ENCODE measurements at regions not wholly inside any gene's neighbourhood (a gene's known extent, or its start where the extent isn't known, plus 50 kb on each side); places are given as distances from the start of the nearest gene placed in this dataset.
"Not testable (repeated sequence)": the region's sequence is repeated elsewhere in the genome, so short reads cannot be mapped to it uniquely, and the experiment has no call there.

GRCh38 chr11:100528872-100529416 is 158.1 kb upstream of the ARHGAP42 start:
- ATAC-seq = no peak
- intact Hi-C loops (cut with micrococcal nuclease) = no loop called here
- POLR2A ChIA-PET = no interaction called here
- no peak overlapping the region for H3K4me3 ChIP-seq (ENCODE audit: low read length)
- Mint-ChIP-seq H3K27ac (no peak overlapping the region), H3K4me1 (no peaks in the 10 kb centered on the region), H3K4me3 (no peak overlapping the region), H3K9me3 (peaks cover 9 to 34% (median 22%) of the 10 kb centered on the region in 11 donors), H3K36me3 (peaks cover 0 to 2% (median 0%) of the 10 kb centered on the region in 5 donors), H3K27me3 (no peaks in the 10 kb centered on the region)
- CTCF ChIA-PET = no interaction called here
- H3K9me3 ChIP-seq (ENCODE audit: control insufficient read depth in 2 of 3, low read length in 3 of 3) = peaks cover 0 to 9% (median 0%) of the 10 kb centered on the region in 3 experiments
- H3K27ac ChIP-seq (ENCODE audit: low read depth, low read length) = no peak overlapping the region
- no peak for DNase-seq
- no peaks in the 10 kb centered on the region for H3K4me1 ChIP-seq (ENCODE audit: control insufficient read depth in 2 of 2, insufficient read depth in 2 of 2, low read length in 2 of 2)
- peaks cover 0 to 3% of the 10 kb centered on the region in 2 donors for H3K27me3 ChIP-seq (ENCODE audit: control insufficient read depth in 2 of 2, insufficient read depth in 2 of 2, low read length in 2 of 2)
- no peaks in the 10 kb centered on the region for H3K36me3 ChIP-seq (ENCODE audit: control insufficient read depth in 2 of 3, insufficient read depth in 3 of 3, low read length in 3 of 3)

GRCh38 chr11:100531290-100531689 is 155.8 kb upstream of the ARHGAP42 start:
- H3K27ac ChIP-seq (ENCODE audit: low read depth, low read length); CTCF ChIA-PET; H3K27ac Mint-ChIP-seq; H3K9me3 ChIP-seq (ENCODE audit: control insufficient read depth in 2 of 3, low read length in 3 of 3); intact Hi-C loops (cut with micrococcal nuclease); POLR2A ChIA-PET; H3K4me1 Mint-ChIP-seq; H3K27me3 ChIP-seq (ENCODE audit: control insufficient read depth in 2 of 2, insufficient read depth in 2 of 2, low read length in 2 of 2); H3K36me3 ChIP-seq (ENCODE audit: control insufficient read depth in 2 of 3, insufficient read depth in 3 of 3, low read length in 3 of 3); H3K4me1 ChIP-seq (ENCODE audit: control insufficient read depth in 2 of 2, insufficient read depth in 2 of 2, low read length in 2 of 2); H3K27me3 Mint-ChIP-seq; H3K4me3 Mint-ChIP-seq; H3K4me3 ChIP-seq (ENCODE audit: low read length); DNase-seq; H3K36me3 Mint-ChIP-seq; ATAC-seq: not testable (repeated sequence)
- peaks cover under 1 to 20% (median 12%) of the 10 kb centered on the region in 11 donors for H3K9me3 Mint-ChIP-seq

DNA sequence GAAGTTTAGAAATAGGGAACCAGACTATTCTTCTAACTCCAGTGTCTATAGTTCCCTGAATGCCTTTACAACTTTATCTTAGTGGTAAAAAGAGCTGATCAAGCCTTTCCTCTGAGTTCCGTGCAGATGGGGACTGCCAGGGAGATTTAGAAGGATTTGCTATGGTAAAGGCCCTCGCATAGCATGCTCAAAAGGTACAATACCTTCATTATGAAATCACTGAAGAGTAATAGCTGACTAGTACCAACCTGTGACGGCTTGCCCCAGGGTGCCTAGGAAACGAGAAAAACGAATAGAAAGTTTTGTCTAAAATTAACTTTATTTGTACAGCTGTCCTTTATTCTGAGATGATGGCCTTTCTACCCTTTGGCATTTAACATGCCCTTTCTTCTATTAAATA is 150.1 kb upstream of the ARHGAP42 start:
- Mint-ChIP-seq H3K27ac (no peak overlapping the region), H3K4me1 (no peaks in the 10 kb centered on the region), H3K9me3 (peaks cover 0 to 13% (median 0%) of the 10 kb centered on the region in 11 donors), H3K4me3 (no peak overlapping the region), H3K27me3 (no peaks in the 10 kb centered on the region), H3K36me3 (no peaks in the 10 kb centered on the region)
- ChIA-PET POLR2A (no interaction called here), CTCF (no interaction called here)
- Histone ChIP-seq H3K27me3 (ENCODE audit: control insufficient read depth in 2 of 2, insufficient read depth in 2 of 2, low read length in 2 of 2) (no peaks in the 10 kb centered on the region), H3K4me1 (ENCODE audit: control insufficient read depth in 2 of 2, insufficient read depth in 2 of 2, low read length in 2 of 2) (no peaks in the 10 kb centered on the region), H3K9me3 (ENCODE audit: control insufficient read depth in 2 of 3, low read length in 3 of 3) (peaks cover 0 to 3% (median 3%) of the 10 kb centered on the region in 3 experiments), H3K27ac (ENCODE audit: low read depth, low read length) (no peak overlapping the region), H3K4me3 (ENCODE audit: low read length) (no peak overlapping the region), H3K36me3 (ENCODE audit: control insufficient read depth in 2 of 3, insufficient read depth in 3 of 3, low read length in 3 of 3) (no peaks in the 10 kb centered on the region)
- no peak for ATAC-seq
- intact Hi-C loops (cut with micrococcal nuclease) = no loop called here
- no peak for DNase-seq

DNA sequence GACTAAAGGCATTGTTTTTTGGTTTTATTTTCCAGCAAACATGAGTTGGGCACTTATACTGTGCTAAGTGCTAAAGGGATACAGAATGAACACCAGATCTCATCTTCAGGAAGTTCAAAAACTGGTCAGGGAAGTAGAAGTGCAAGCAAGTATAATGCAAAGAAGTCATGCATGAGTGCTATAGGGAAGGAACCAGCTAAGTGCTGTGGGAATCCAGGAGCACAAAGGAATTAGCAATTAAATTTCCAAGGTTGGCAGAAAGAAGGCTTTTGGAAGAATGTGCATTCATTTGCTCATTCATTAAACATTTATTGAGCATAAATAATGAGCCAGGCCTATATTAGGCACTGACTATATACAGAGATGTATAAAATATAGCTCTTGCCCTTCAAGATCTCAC is 143.7 kb upstream of the ARHGAP42 start:
- ChIA-PET POLR2A (no interaction called here), CTCF (no interaction called here)
- DNase-seq = no peak
- Mint-ChIP-seq H3K4me3 (no peak overlapping the region), H3K4me1 (no peaks in the 10 kb centered on the region), H3K36me3 (no peaks in the 10 kb centered on the region), H3K9me3 (peaks cover 0 to 11% (median 0%) of the 10 kb centered on the region in 11 donors), H3K27ac (no peak overlapping the region), H3K27me3 (no peaks in the 10 kb centered on the region)
- Histone ChIP-seq H3K4me1 (ENCODE audit: control insufficient read depth in 2 of 2, insufficient read depth in 2 of 2, low read length in 2 of 2) (no peaks in the 10 kb centered on the region), H3K27me3 (ENCODE audit: control insufficient read depth in 2 of 2, insufficient read depth in 2 of 2, low read length in 2 of 2) (no peaks in the 10 kb centered on the region), H3K9me3 (ENCODE audit: control insufficient read depth in 2 of 3, low read length in 3 of 3) (no peaks in the 10 kb centered on the region), H3K4me3 (ENCODE audit: low read length) (no peak overlapping the region), H3K27ac (ENCODE audit: low read depth, low read length) (no peak overlapping the region), H3K36me3 (ENCODE audit: control insufficient read depth in 2 of 3, insufficient read depth in 3 of 3, low read length in 3 of 3) (no peaks in the 10 kb centered on the region)
- intact Hi-C loops (cut with micrococcal nuclease) = no loop called here
- no peak for ATAC-seq

GRCh38 chr11:100545556-100545955 is 141.5 kb upstream of the ARHGAP42 start:
- no peaks in the 10 kb centered on the region for H3K36me3 Mint-ChIP-seq
- DNase-seq = no peak
- H3K27ac Mint-ChIP-seq = no peak overlapping the region
- H3K27me3 Mint-ChIP-seq = no peaks in the 10 kb centered on the region
- H3K4me1 ChIP-seq (ENCODE audit: control insufficient read depth in 2 of 2, insufficient read depth in 2 of 2, low read length in 2 of 2) = no peaks in the 10 kb centered on the region
- H3K27ac ChIP-seq (ENCODE audit: low read depth, low read length) = no peak overlapping the region
- no peak overlapping the region for H3K4me3 Mint-ChIP-seq
- no peaks in the 10 kb centered on the region for H3K9me3 ChIP-seq (ENCODE audit: control insufficient read depth in 2 of 3, low read length in 3 of 3)
- intact Hi-C loops (cut with micrococcal nuclease) = no loop called here
- no peak for ATAC-seq
- ChIA-PET CTCF (no interaction called here), POLR2A (no interaction called here)
- no peaks in the 10 kb centered on the region for H3K4me1 Mint-ChIP-seq
- H3K36me3 ChIP-seq (ENCODE audit: control insufficient read depth in 2 of 3, insufficient read depth in 3 of 3, low read length in 3 of 3) = no peaks in the 10 kb centered on the region
- H3K4me3 ChIP-seq (ENCODE audit: low read length) = no peak overlapping the region
- H3K27me3 ChIP-seq (ENCODE audit: control insufficient read depth in 2 of 2, insufficient read depth in 2 of 2, low read length in 2 of 2) = no peaks in the 10 kb centered on the region
- H3K9me3 Mint-ChIP-seq = peaks cover 0 to 9% (median 0%) of the 10 kb centered on the region in 11 donors

GRCh38 chr11:100545970-100546369 is 141.1 kb upstream of the ARHGAP42 start:
- H3K4me1 ChIP-seq (ENCODE audit: control insufficient read depth in 2 of 2, insufficient read depth in 2 of 2, low read length in 2 of 2) = no peaks in the 10 kb centered on the region
- no peaks in the 10 kb centered on the region for H3K27me3 ChIP-seq (ENCODE audit: control insufficient read depth in 2 of 2, insufficient read depth in 2 of 2, low read length in 2 of 2)
- H3K9me3 Mint-ChIP-seq = peaks cover 0 to 5% (median 0%) of the 10 kb centered on the region in 11 donors
- no peaks in the 10 kb centered on the region for H3K4me1 Mint-ChIP-seq
- no peaks in the 10 kb centered on the region for H3K9me3 ChIP-seq (ENCODE audit: control insufficient read depth in 2 of 3, low read length in 3 of 3)
- no peaks in the 10 kb centered on the region for H3K27me3 Mint-ChIP-seq
- ATAC-seq (no peak), DNase-seq (no peak)
- no peak overlapping the region for H3K4me3 Mint-ChIP-seq
- ChIA-PET POLR2A (no interaction called here), CTCF (no interaction called here)
- intact Hi-C loops (cut with micrococcal nuclease) = no loop called here
- no peaks in the 10 kb centered on the region for H3K36me3 ChIP-seq (ENCODE audit: control insufficient read depth in 2 of 3, insufficient read depth in 3 of 3, low read length in 3 of 3)
- no peaks in the 10 kb centered on the region for H3K36me3 Mint-ChIP-seq
- H3K27ac Mint-ChIP-seq = no peak overlapping the region
- no peak overlapping the region for H3K27ac ChIP-seq (ENCODE audit: low read depth, low read length)
- H3K4me3 ChIP-seq (ENCODE audit: low read length) = no peak overlapping the region

- intact Hi-C loops (cut with micrococcal nuclease) = no loop called here
- no peaks in the 10 kb centered on the region for H3K36me3 ChIP-seq (ENCODE audit: control insufficient read depth in 2 of 3, insufficient read depth in 3 of 3, low read length in 3 of 3)
- no peaks in the 10 kb centered on the region for H3K27me3 ChIP-seq (ENCODE audit: control insufficient read depth in 2 of 2, insufficient read depth in 2 of 2, low read length in 2 of 2)
- Mint-ChIP-seq H3K27me3 (no peaks in the 10 kb centered on the region), H3K36me3 (no peaks in the 10 kb centered on the region), H3K27ac (no peak overlapping the region), H3K4me1 (no peaks in the 10 kb centered on the region), H3K4me3 (no peak overlapping the region), H3K9me3 (peaks cover 0 to 5% (median 0%) of the 10 kb centered on the region in 11 donors)
- ChIA-PET CTCF (no interaction called here), POLR2A (no interaction called here)
- no peaks in the 10 kb centered on the region for H3K4me1 ChIP-seq (ENCODE audit: control insufficient read depth in 2 of 2, insufficient read depth in 2 of 2, low read length in 2 of 2)
- no peak overlapping the region for H3K4me3 ChIP-seq (ENCODE audit: low read length)
- no peak overlapping the region for H3K27ac ChIP-seq (ENCODE audit: low read depth, low read length)
- DNase-seq (no peak), ATAC-seq (no peak)
- H3K9me3 ChIP-seq (ENCODE audit: control insufficient read depth in 2 of 3, low read length in 3 of 3) = no peaks in the 10 kb centered on the region
Measured at GRCh38 chr11:100546714-100547113, 140.4 kb upstream of the ARHGAP42 start.

Data from naive thymus-derived CD4-positive, alpha-beta T cell (primary cell).